WERI-Rb-1 (cell line): ENCODE measurements at regions not wholly inside any gene's neighbourhood (a gene's known extent, or its start where the extent isn't known, plus 50 kb on each side); places are given as distances from the start of the nearest gene placed in this dataset.

Experiments
- DNase-seq: peaks from one replicate; pipeline ENCODE4 v3.0.0-alpha.2; 2020
- H3K27ac ChIP-seq: fragments of 250-450 bp; sonication (Bioruptor Pico); 2 replicates; pipeline ENCODE4 v1.5.1; 2020; ENCODE audit warnings: mild to moderate bottlenecking, moderate library complexity
- H3K27me3 ChIP-seq: fragments of 250-450 bp; sonication (Bioruptor Pico); 2 replicates; pipeline ENCODE4 v1.5.1; 2021; ENCODE audit warnings: mild to moderate bottlenecking, low read depth, moderate library complexity; ENCODE audit not compliant: insufficient read depth, severe bottlenecking
- H3K36me3 ChIP-seq: fragments of 250-450 bp; sonication (Bioruptor Pico); 2 replicates; pipeline ENCODE4 v1.5.1; 2020; ENCODE audit warnings: mild to moderate bottlenecking, moderate library complexity
- H3K4me3 ChIP-seq: 2 replicates; pipeline ENCODE4 v1.5.1; 2011; ENCODE audit warnings: low read depth, mild to moderate bottlenecking, control low read depth, low read length
- H3K9me3 ChIP-seq: fragments of 250-450 bp; sonication (Bioruptor Pico); 2 replicates; pipeline ENCODE4 v1.5.1; 2021; ENCODE audit warnings: mild to moderate bottlenecking, moderate library complexity; ENCODE audit not compliant: severe bottlenecking
- TF ChIP-seq, protein P1 (sequence below): IDR thresholded peaks from 2 replicates; pipeline ENCODE4 v1.5.1; 2011; ENCODE audit warnings: low read depth, mild to moderate bottlenecking, control low read depth, inconsistent platforms, low read length

DNA sequence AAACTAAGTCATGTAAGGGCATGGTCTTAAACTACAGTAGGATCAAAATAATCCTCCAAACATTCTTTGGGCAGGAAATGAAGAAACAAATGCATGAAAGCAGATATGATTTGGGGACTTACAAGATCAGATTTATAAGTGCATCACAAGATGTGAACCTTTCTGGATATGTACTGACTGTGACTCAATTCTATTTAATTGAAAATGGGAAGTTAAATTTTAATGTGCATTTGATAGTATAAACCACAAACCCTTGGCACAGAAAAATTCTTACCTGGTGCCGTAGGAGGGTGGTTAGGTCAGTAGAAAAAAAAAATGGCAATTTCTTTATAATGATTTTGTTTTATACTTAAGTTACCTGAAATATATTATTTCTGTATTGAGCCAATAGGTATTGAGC lies 262.5 kb upstream of the TGFBR2 start:
- TF ChIP-seq, protein P1, sequence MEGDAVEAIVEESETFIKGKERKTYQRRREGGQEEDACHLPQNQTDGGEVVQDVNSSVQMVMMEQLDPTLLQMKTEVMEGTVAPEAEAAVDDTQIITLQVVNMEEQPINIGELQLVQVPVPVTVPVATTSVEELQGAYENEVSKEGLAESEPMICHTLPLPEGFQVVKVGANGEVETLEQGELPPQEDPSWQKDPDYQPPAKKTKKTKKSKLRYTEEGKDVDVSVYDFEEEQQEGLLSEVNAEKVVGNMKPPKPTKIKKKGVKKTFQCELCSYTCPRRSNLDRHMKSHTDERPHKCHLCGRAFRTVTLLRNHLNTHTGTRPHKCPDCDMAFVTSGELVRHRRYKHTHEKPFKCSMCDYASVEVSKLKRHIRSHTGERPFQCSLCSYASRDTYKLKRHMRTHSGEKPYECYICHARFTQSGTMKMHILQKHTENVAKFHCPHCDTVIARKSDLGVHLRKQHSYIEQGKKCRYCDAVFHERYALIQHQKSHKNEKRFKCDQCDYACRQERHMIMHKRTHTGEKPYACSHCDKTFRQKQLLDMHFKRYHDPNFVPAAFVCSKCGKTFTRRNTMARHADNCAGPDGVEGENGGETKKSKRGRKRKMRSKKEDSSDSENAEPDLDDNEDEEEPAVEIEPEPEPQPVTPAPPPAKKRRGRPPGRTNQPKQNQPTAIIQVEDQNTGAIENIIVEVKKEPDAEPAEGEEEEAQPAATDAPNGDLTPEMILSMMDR: no peak
- no peaks in the 10 kb centered on the region for H3K27me3 ChIP-seq
- H3K4me3 ChIP-seq: no peak overlapping the region
- H3K27ac ChIP-seq: no peak overlapping the region
- no peaks in the 10 kb centered on the region for H3K36me3 ChIP-seq
- DNase-seq: no peak
- no peaks in the 10 kb centered on the region for H3K9me3 ChIP-seq

DNA sequence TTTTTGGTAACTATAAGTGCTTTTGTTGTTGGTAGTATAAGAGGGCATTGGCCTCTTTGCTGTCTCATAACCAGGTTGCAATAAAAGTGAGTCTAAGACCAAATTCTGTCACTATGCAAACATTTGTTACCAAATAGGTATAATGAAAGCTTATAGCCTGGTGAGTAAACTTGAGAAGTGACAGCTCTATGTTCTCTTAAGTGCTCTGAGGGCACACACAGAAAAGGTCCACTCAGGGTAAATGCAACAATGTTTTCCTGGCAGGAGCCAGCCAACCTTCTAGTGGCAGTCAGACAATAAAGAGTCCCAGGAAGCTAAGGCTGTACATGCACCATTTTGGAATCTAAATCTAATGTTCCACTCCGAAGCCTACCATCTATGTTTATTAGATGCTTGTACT lies 262.1 kb upstream of the TGFBR2 start:
- Histone ChIP-seq H3K9me3 (no peaks in the 10 kb centered on the region), H3K27ac (no peak overlapping the region), H3K4me3 (no peak overlapping the region), H3K36me3 (no peaks in the 10 kb centered on the region), H3K27me3 (no peaks in the 10 kb centered on the region)
- TF ChIP-seq, protein P1: no peak
- DNase-seq: no peak

DNA sequence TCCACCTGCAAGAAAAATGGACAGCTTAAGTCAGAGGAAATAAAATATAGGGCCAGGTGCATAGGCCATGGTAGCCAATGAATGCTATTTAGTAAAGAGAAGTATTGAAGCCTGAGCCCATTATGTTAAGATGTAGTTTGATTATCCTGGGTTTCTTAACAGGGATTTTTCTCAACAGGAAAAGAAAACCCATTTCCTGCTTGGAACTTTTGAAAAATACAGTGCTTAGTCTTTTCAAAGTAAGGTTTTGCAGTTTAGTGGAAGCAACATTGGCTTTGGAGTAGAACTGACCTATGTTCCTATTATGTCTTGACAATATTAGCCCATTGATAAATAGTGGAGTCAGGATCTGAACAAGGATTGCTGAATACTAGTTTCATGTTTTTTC lies 259.5 kb upstream of the TGFBR2 start:
- DNase-seq: no peak
- Histone ChIP-seq H3K36me3 (no peaks in the 10 kb centered on the region), H3K27me3 (no peaks in the 10 kb centered on the region), H3K4me3 (no peak overlapping the region), H3K27ac (no peak overlapping the region), H3K9me3 (no peaks in the 10 kb centered on the region)
- TF ChIP-seq, protein P1: no peak

DNA sequence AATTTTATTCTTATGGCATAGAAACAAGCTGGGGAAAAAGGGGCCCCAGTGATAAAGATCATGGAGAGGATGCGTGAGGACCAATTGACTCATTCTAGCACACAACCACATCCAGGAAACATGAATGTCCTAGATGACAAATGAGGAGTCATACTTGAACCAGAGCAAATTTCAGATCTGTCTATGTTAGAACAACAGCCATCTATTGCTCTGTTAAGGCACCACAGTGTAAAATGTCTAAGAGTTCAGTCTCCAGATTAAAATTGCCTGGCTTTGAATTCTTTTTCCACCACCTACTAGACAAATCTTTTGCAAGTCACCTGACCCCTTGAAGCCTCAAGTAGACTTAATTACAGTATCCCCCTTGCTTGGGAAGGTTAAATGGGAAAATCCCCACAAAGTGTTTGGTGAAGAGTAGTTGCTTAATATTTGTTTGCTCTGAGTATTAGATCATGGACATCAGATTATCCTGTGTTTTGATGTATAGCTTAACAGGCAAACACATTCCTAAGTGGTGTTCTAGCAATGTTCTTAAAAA lies 258.7 kb upstream of the TGFBR2 start:
- no peak overlapping the region for H3K4me3 ChIP-seq
- DNase-seq: no peak
- no peaks in the 10 kb centered on the region for H3K27me3 ChIP-seq
- H3K27ac ChIP-seq: no peak overlapping the region
- no peaks in the 10 kb centered on the region for H3K9me3 ChIP-seq
- no peaks in the 10 kb centered on the region for H3K36me3 ChIP-seq
- TF ChIP-seq, protein P1: no peak

DNA sequence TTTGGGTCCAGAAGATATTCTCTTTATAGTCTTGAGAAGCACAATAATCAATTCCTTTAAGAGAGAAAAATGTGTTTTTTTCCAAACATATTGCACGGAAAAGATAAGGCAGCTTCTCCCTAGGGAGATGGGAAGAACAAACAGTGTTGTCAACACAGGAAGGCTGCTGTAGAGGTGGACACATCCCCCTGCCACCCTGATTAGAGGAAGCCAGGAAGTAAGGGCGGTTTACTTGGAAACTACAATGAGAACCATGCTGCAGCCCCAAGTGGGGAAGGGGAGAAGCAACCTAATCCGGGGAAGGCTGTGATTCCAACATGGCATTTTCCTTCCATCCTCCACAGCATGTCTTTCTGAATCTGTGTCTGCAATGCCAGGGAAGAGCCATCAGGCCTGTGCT lies 256.9 kb upstream of the TGFBR2 start:
- no peak overlapping the region for H3K27ac ChIP-seq
- TF ChIP-seq, protein P1: no peak
- H3K4me3 ChIP-seq: no peak overlapping the region

DNA sequence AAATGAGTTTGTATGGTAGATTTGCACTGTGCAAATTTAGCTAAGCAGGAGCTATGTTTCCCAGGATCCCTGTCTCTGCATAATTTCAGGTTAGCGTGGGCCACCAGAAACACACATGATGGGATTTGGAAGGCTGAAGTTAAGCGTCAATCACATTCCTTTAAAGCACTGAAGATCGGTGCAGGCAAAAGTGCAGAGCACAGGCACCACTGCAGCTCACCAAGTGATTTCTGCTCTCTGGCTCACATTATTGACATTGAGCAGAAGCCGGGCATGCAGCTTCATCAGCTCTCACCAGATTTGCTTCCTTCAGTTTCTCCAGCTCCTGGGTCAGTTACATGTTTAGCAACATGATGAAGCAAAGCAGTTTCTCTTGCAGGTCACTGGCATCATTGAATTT lies 256.4 kb upstream of the TGFBR2 start:
- H3K27me3 ChIP-seq: no peaks in the 10 kb centered on the region
- H3K27ac ChIP-seq: no peak overlapping the region
- no peak for DNase-seq
- H3K9me3 ChIP-seq: no peaks in the 10 kb centered on the region
- H3K36me3 ChIP-seq: no peaks in the 10 kb centered on the region
- TF ChIP-seq, protein P1: no peak
- H3K4me3 ChIP-seq: no peak overlapping the region

More for the DNA sequence above, 256.9 kb upstream of the TGFBR2 start:
- no peak for DNase-seq
- Histone ChIP-seq H3K9me3 (no peaks in the 10 kb centered on the region), H3K36me3 (no peaks in the 10 kb centered on the region), H3K27me3 (no peaks in the 10 kb centered on the region)
